WTC11 (cell line): ENCODE measurements at regions not wholly inside any gene's neighbourhood (a gene's known extent, or its start where the extent isn't known, plus 50 kb on each side); places are given as distances from the start of the nearest gene placed in this dataset.

Experiments used
- ATAC-seq: fragments of 200-7000 bp; cut with Tn5 transposase; 2 replicates; pipeline ENCODE4 v1.10.0; 2021; ENCODE audit warnings: mild to moderate bottlenecking, moderate library complexity
- CTCF ChIA-PET: fragments of 300-600 bp; sonication (Branson Sonifier 250); formaldehyde crosslinking; loops from one replicate; lab custom pipeline; 2021; ENCODE audit warnings: antibody characterized with exemption; lab: Charles Lee
- POLR2A ChIA-PET: fragments of 350-600 bp; sonication (Branson Sonifier 250); formaldehyde crosslinking; loops from one replicate; lab custom pipeline; 2021; ENCODE audit warnings: antibody characterized with exemption; lab: Charles Lee
- DNase-seq: peaks from one replicate; pipeline ENCODE4 v3.0.0; 2021; ENCODE audit warnings: low spot score
- H3K27ac Mint-ChIP-seq: 2 replicates; pipeline ENCODE4 v1.8.0; 2021; ENCODE audit warnings: mixed read lengths
- H3K27me3 Mint-ChIP-seq: 2 replicates; pipeline ENCODE4 v1.8.0; 2021; ENCODE audit warnings: low read depth, mild to moderate bottlenecking, moderate library complexity, mixed read lengths
- H3K36me3 Mint-ChIP-seq: 2 replicates; pipeline ENCODE4 v1.8.0; 2021; ENCODE audit warnings: mixed read lengths
- H3K4me1 Mint-ChIP-seq: 2 replicates; pipeline ENCODE4 v1.8.0; 2022; ENCODE audit warnings: mixed read lengths
- H3K4me3 Mint-ChIP-seq: 2 replicates; pipeline ENCODE4 v1.8.0; 2021; ENCODE audit warnings: mild to moderate bottlenecking, moderate library complexity, mixed read lengths
- H3K9me3 Mint-ChIP-seq: 2 replicates; pipeline ENCODE4 v1.8.0; 2021; ENCODE audit warnings: mixed read lengths
- AFF4 ChIP-seq: sonication (generic); formaldehyde crosslinking; IDR thresholded peaks from 2 replicates; pipeline ENCODE4 v1.8.1; 2023; ENCODE audit warnings: mild to moderate bottlenecking, missing genetic modification reagents, borderline replicate concordance
- E2F1 ChIP-seq: sonication (generic); formaldehyde crosslinking; IDR thresholded peaks from 2 replicates; pipeline ENCODE4 v1.8.0; 2022; ENCODE audit warnings: mild to moderate bottlenecking, missing genetic modification reagents
- E2F4 ChIP-seq: sonication (generic); formaldehyde crosslinking; IDR thresholded peaks from 2 replicates; pipeline ENCODE4 v1.8.1; 2022; ENCODE audit warnings: low read depth, mild to moderate bottlenecking, moderate library complexity, missing genetic modification reagents, borderline replicate concordance
- E2F5 ChIP-seq: sonication (generic); formaldehyde crosslinking; IDR thresholded peaks from 2 replicates; pipeline ENCODE4 v1.8.1; 2022; ENCODE audit warnings: mild to moderate bottlenecking, moderate library complexity, missing genetic modification reagents
- MYBL2 ChIP-seq: sonication (generic); formaldehyde crosslinking; IDR thresholded peaks from 2 replicates; pipeline ENCODE4 v1.8.1; 2023; ENCODE audit warnings: mild to moderate bottlenecking, moderate library complexity, missing genetic modification reagents
- NFE2L1 ChIP-seq: sonication (generic); formaldehyde crosslinking; IDR thresholded peaks from 2 replicates; pipeline ENCODE4 v1.8.1; 2023; ENCODE audit warnings: missing genetic modification reagents
- NR2C2 ChIP-seq: sonication (generic); formaldehyde crosslinking; IDR thresholded peaks from 2 replicates; pipeline ENCODE4 v1.8.0; 2022; ENCODE audit warnings: mild to moderate bottlenecking, missing genetic modification reagents
- TP53 ChIP-seq: sonication (generic); formaldehyde crosslinking; IDR thresholded peaks from 2 replicates; pipeline ENCODE4 v1.8.1; 2023; ENCODE audit warnings: mild to moderate bottlenecking, missing genetic modification reagents
- USF2 ChIP-seq: sonication (generic); formaldehyde crosslinking; IDR thresholded peaks from 2 replicates; pipeline ENCODE4 v1.8.1; 2023; ENCODE audit warnings: mild to moderate bottlenecking, missing genetic modification reagents, moderate library complexity
- ZBTB21 ChIP-seq: sonication (generic); formaldehyde crosslinking; IDR thresholded peaks from 2 replicates; pipeline ENCODE4 v1.8.1; 2023; ENCODE audit warnings: mild to moderate bottlenecking, missing genetic modification reagents, borderline replicate concordance
- ZNF232 ChIP-seq: sonication (generic); formaldehyde crosslinking; IDR thresholded peaks from 2 replicates; pipeline ENCODE4 v1.8.0; 2022; ENCODE audit warnings: mild to moderate bottlenecking, missing genetic modification reagents
- ZNF423 ChIP-seq: fragments of 250-450 bp; sonication (Bioruptor Pico); IDR thresholded peaks from 2 replicates; pipeline ENCODE4 v2.1.2; 2022; ENCODE audit warnings: mild to moderate bottlenecking, moderate library complexity
- ZNF425 ChIP-seq: fragments of 250-450 bp; sonication (Bioruptor Pico); conservative IDR thresholded peaks from 2 replicates; pipeline ENCODE4 v1.9.0; 2021; ENCODE audit warnings: mild to moderate bottlenecking
- ZNF532 ChIP-seq: fragments of 250-450 bp; sonication (Bioruptor Pico); IDR thresholded peaks from 2 replicates; pipeline ENCODE4 v1.9.0; 2021; ENCODE audit warnings: mild to moderate bottlenecking, borderline replicate concordance

GRCh38 chr7:118877187-118877586, 652.7 kb downstream of the ANKRD7 start:
- H3K4me3 Mint-ChIP-seq: no peak overlapping the region
- DNase-seq (no peak), ATAC-seq (no peak)
- CTCF ChIA-PET: no interaction called here
- no peaks in the 10 kb centered on the region for H3K36me3 Mint-ChIP-seq
- peaks cover 3% of the 10 kb centered on the region; the same call in 1 of the 2 replicates for H3K9me3 Mint-ChIP-seq
- H3K27ac Mint-ChIP-seq: no peak overlapping the region
- POLR2A ChIA-PET: interaction anchor here (0.7 kb wide), 1 partner anchor 42 kb away, joined by 4 read pairs; no protein-coding TSS in a partner anchor
- TF ChIP-seq ZNF425 (CRISPR knock-in tag) (no peak), USF2 (CRISPR knock-in tag) (no peak), AFF4 (CRISPR knock-in tag) (no peak), MYBL2 (CRISPR knock-in tag) (no peak), ZBTB21 (CRISPR knock-in tag) (no peak), E2F1 (CRISPR knock-in tag) (no peak), ZNF532 (CRISPR knock-in tag) (no peak), ZNF423 (CRISPR knock-in tag) (no peak), NR2C2 (CRISPR knock-in tag) (no peak), E2F4 (CRISPR knock-in tag) (no peak), TP53 (CRISPR knock-in tag) (no peak), NFE2L1 (CRISPR knock-in tag) (no peak), ZNF232 (no peak), E2F5 (CRISPR knock-in tag) (no peak)
- H3K27me3 Mint-ChIP-seq: no peaks in the 10 kb centered on the region
- peaks cover 18% of the 10 kb centered on the region for H3K4me1 Mint-ChIP-seq
